Stimulated activated CD4-positive, alpha-beta T cell treated with anti-CD3 and anti-CD28 coated beads, Interleukin-4, amount 100 ng/mL, for 48 hours (primary cell): ENCODE measurements at regions not wholly inside any gene's neighbourhood (a gene's known extent, or its start where the extent isn't known, plus 50 kb on each side); places are given as distances from the start of the nearest gene placed in this dataset.

ENCODE experiments used
- DNase-seq, 2 donors: peaks; one replicate each; pipeline ENCODE4 v3.0.0-alpha.2; 2020; ENCODE audit warnings: low read depth in 2 of 2

DNA sequence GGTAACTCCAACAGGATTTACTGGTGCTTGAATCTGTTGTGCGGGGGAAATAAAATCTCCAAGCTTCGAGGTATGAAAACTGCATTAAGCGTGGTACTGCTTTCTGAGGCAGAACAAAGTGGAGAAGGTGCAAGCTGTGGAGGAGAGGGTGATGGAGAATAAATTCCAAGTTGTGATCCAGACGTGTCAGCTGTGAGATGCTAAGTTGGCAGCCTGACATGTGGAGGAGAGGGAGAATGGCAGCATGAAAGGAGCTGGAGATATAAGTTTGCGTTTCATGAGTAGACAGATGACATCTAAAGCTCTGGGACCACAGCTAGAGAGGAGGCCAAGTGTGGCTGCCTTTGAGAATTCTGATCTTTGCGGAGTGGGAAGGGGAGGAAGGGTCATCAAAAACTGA lies 411.8 kb downstream of the FBXO15 start:
- DNase-seq, result no peak

- no peak for DNase-seq
Observed at GRCh38 chr18:73733806-73734314, 413.8 kb downstream of the FBXO15 start.

DNA sequence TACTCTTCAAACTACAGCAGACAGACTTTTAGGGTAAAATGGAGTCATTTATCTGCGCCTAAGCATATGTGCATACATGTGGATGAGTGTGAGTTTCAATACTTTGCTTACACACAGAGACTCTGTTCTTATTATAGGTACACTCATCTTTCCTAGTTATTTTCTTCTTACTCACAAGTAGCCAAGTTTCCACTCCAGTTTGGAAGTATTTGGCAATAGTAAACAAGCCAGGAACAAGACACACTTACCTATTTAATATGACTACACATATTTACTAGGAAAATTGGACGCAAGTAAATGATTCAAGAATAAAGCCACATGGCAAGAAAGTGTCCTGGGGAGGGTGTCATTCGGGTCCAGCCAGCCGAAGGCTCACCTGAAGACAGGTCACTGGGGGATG lies 414.3 kb downstream of the FBXO15 start:
- DNase-seq, result no peak

DNA sequence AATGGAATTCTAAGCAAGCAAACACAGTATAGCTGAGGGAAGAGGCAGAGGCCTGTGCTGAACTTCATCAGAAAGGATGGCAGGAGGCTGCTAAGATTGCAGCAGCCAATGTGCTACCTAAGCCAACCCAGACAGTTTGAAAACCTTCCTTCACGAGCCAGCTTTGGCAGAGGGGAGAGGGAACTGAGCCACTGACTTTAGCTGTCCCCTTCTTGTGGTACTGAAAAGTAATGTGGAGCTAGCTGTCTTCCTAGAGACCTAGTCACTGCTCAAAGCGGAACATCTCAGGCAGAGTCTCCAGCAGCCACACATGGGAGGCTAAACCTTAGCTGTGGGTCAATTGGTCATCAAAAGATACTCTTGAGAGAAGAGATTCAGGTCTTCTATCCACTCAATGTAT lies 419.0 kb downstream of the FBXO15 start:
- DNase-seq, result no peak

DNA sequence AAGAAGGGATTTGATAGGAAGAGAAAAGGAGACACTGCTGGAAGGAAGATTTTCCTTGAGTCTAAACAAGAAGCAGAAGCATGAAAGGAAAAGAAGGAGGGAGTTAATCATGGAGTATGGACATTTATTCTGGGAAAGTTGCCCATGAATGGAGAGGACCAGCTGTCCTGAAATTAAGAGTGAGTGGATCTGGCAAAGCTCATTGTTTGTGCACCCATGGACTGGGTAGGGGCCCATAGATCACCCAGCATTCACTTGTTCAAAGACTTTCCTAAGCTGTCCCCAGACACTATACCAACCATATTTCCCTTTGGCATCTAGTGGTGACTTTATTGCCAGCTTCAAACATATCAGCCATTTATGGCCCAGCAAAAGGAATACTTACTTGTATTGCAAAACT lies 422.7 kb downstream of the FBXO15 start:
- DNase-seq, result no peak

GRCh38 chr18:73719611-73720010 lies 428.0 kb downstream of the FBXO15 start:
- no peak for DNase-seq

GRCh38 chr18:73717570-73717969 lies 430.1 kb downstream of the FBXO15 start:
- no peak for DNase-seq

GRCh38 chr18:73715210-73715670 lies 432.4 kb downstream of the FBXO15 start:
- DNase-seq, result no peak

- DNase-seq, result no peak
Observed at GRCh38 chr18:73714466-73714865, 433.2 kb downstream of the FBXO15 start.

- no peak for DNase-seq
Observed at GRCh38 chr18:73711256-73711655, 436.4 kb downstream of the FBXO15 start.

DNA sequence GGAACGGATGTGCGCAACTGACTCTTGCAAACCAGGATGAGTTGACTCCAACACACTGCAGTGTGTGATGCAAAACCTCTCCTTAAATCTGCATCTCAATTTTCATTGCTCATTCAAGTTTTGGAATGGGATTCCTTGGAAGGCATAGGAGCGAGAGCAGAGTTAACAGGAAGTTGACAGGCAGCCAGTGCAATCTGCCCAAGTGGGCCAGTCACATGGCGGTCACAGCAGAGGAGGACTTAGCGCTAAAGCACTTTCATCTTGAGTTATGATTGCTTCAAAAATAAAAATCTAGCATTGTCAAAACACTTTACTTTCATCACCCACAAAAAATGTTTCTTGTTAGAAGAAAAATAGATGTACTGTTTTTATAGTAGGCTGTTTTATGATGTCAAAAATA lies 439.0 kb downstream of the FBXO15 start:
- DNase-seq, result no peak

- DNase-seq, result no peak
Observed at GRCh38 chr18:73707035-73707434, 440.6 kb downstream of the FBXO15 start.

DNA sequence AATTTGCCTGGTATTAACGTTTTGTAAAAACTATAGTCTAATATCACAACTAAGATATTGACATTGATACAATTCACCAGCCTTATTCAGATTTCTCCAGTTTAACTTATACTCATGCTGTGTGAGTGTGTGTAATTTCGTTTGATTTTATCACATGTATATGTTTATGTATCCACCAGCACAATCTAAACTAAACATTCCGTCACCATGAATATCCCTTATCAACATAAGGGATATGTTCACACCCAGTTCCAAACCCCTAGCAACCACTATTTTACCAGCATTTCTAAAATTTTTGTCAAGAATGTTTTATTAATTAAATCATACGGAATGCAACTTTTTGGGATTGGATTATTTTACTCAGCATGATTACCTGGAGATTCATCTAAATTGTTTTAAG lies 450.3 kb downstream of the FBXO15 start:
- DNase-seq, result no peak

- no peak for DNase-seq
Observed at GRCh38 chr18:73696698-73697097, 450.9 kb downstream of the FBXO15 start.

GRCh38 chr18:73696171-73696570 lies 451.5 kb downstream of the FBXO15 start:
- DNase-seq, result no peak

DNA sequence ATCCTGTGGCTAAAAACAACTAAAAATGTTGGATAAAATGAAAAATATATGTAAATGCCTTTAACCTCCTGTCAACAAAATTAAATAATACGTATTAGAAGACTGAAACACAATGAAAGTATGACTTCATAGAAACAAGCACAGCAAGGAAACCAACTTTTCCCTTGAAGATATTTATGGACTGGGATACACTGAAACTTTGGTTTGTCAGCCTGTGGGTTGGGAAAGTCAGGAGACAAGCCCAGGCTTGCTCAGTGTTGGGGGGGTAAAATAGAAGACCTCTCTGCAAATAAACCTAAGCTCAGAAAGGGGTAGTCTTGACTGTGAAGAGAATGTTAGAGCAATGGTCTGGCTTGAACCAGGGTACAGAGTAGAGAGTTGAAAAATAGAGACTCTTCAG lies 454.5 kb downstream of the FBXO15 start:
- DNase-seq, result no peak

- no peak for DNase-seq
Observed at GRCh38 chr18:73691624-73692023, 456.0 kb downstream of the FBXO15 start.

DNA sequence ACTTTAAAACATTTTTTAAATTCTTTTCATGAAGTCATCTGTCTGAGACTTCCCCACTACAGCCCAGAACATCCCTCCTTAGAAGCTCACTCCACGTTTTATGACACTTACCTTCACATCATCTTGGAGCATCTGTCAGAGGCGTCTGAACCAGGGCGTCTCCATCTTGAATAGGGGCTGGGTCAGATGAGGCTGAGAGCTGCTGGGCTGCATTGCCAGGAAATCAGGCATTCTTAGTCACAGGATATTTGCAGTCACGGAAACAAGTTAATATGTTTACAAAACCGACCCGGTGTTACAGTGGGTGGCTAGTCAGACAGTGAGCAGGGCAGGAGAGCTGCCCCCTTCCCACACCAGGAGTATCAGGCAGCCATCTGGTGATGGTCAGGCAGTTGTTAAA lies 456.5 kb downstream of the FBXO15 start:
- DNase-seq, result no peak

GRCh38 chr18:73690222-73690621 lies 457.4 kb downstream of the FBXO15 start:
- no peak for DNase-seq

GRCh38 chr18:73688851-73689711 lies 458.6 kb downstream of the FBXO15 start:
- no peak for DNase-seq

GRCh38 chr18:73688161-73688560 lies 459.5 kb downstream of the FBXO15 start:
- DNase-seq, result no peak

DNA sequence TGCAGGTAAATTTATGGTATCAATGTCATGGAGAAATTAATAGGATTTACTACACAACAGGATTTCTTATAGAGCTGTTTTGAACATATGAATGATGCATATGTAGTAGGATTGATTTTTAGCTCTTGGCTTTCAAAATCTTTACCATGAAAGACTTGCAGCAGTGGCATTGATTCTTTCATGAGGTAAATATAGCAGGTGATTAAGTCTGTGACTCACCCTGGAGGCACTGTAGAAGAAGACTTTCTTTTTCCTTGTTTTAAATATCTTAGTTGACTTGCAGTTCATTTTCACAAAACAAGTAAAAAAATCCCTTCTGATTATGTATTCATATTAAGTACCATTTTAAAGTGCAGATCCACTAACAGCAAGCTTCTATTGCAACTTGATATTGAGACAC lies 463.0 kb downstream of the FBXO15 start:
- DNase-seq, result no peak

- no peak for DNase-seq
Observed at GRCh38 chr18:73683409-73684238, 464.0 kb downstream of the FBXO15 start.
